ENCODE measurements at regions not wholly inside any gene's neighbourhood (a gene's known extent, or its start where the extent isn't known, plus 50 kb on each side); places are given as distances from the start of the nearest gene placed in this dataset.

DNA sequence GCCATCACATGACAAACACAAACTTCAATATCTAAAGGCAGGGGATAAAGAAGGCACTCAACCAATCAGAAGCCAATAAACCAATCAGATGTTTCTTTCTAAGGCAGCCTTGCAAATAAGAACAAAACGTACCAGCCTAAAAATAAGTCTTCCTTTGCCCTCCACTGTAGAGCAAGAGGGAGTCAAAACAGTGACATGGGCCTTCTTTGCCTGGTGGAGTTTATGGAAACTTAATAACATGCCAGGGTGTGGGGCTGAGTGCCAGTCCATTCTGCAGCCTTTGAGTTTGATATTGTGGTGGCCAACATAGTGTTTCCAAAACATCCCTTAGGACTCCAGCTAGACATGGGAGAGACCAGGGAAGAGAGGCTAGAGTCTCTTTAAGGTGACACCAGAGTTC is 126.1 kb upstream of the NECTIN1 start:
- POLR2A ChIA-PET, result no interaction called here
- DNase-seq (ENCODE audit: low read depth, low spot score) (no peak), FAIRE-seq (no peak)
- H2AFZ ChIP-seq (ENCODE audit: low read depth, low read length), result no peak overlapping the region
- BruUV-seq (replicated peaks), result no TSS peak
- H3K36me3 ChIP-seq (ENCODE audit: control insufficient read depth in 2 of 2, extremely low read depth in 1 of 2, insufficient read depth in 2 of 2, low read length in 2 of 2), result no peaks in the 10 kb centered on the region
- TF ChIP-seq POLR2AphosphoS5 (IDR thresholded peaks at IDR 0.05; ENCODE audit: insufficient read depth, low read depth, low read length) (no peak), POLR2A (IDR thresholded peaks at IDR 0.05; ENCODE audit: low read depth, low read length) (no peak), JUN (IDR thresholded peaks at IDR 0.05; ENCODE audit: borderline replicate concordance, insufficient read depth, insufficient read length, low read depth) (no peak), EZH2 (IDR thresholded peaks at IDR 0.05; ENCODE audit: borderline replicate concordance, low read depth, low read length, severe bottlenecking) (no peak), GATA2 (IDR thresholded peaks at IDR 0.05; ENCODE audit: insufficient read depth, insufficient read length, low read depth, low read length) (no peak), MYC (IDR thresholded peaks at IDR 0.05; ENCODE audit: low read depth, low read length) (no peak), FOS (IDR thresholded peaks at IDR 0.05; ENCODE audit: borderline replicate concordance, insufficient read depth, low read length) (no peak)
- TF ChIP-seq, protein P1, sequence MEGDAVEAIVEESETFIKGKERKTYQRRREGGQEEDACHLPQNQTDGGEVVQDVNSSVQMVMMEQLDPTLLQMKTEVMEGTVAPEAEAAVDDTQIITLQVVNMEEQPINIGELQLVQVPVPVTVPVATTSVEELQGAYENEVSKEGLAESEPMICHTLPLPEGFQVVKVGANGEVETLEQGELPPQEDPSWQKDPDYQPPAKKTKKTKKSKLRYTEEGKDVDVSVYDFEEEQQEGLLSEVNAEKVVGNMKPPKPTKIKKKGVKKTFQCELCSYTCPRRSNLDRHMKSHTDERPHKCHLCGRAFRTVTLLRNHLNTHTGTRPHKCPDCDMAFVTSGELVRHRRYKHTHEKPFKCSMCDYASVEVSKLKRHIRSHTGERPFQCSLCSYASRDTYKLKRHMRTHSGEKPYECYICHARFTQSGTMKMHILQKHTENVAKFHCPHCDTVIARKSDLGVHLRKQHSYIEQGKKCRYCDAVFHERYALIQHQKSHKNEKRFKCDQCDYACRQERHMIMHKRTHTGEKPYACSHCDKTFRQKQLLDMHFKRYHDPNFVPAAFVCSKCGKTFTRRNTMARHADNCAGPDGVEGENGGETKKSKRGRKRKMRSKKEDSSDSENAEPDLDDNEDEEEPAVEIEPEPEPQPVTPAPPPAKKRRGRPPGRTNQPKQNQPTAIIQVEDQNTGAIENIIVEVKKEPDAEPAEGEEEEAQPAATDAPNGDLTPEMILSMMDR (IDR thresholded peaks at IDR 0.05; ENCODE audit: extremely low read depth in 1 of 2, insufficient read depth in 1 of 2, low read depth in 1 of 2, low read length in 2 of 2), result no peak
- TF ChIP-seq, protein P2, sequence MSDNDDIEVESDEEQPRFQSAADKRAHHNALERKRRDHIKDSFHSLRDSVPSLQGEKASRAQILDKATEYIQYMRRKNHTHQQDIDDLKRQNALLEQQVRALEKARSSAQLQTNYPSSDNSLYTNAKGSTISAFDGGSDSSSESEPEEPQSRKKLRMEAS (IDR thresholded peaks at IDR 0.05; ENCODE audit: insufficient read depth, insufficient read length), result no peak
- no peaks in the 10 kb centered on the region for H3K27me3 ChIP-seq (ENCODE audit: control insufficient read depth in 2 of 2, insufficient read depth in 2 of 2, low read length in 2 of 2)
- dilution Hi-C loops (cut with MboI; ENCODE audit: extremely low pct_ligation_motif_present, low sequenced_read_pairs) (no loop called here), intact Hi-C loops (cut with micrococcal nuclease) (no loop called here)
- no peaks in the 10 kb centered on the region for H3K9me3 ChIP-seq (replicated peaks; ENCODE audit: control insufficient read depth, insufficient read depth, low read length)
- CTCF ChIA-PET, result no interaction called here
- no peaks in the 10 kb centered on the region for H3K4me1 ChIP-seq (ENCODE audit: control insufficient read depth, extremely low read depth, insufficient read depth, low read length)
- H3K4me2 ChIP-seq (ENCODE audit: insufficient read depth, low read length), result no peak overlapping the region
- no peaks in the 10 kb centered on the region for H4K20me1 ChIP-seq (replicated peaks; ENCODE audit: control insufficient read depth, extremely low read depth, insufficient read depth, low read length)
- no peaks in the 10 kb centered on the region for H3K9me1 ChIP-seq (replicated peaks; ENCODE audit: control insufficient read depth, extremely low read depth, insufficient read depth, low read length)
- no peak overlapping the region for H3K27ac ChIP-seq (ENCODE audit: insufficient read depth, low read depth, low read length)
- no peak overlapping the region for H3K9ac ChIP-seq (replicated peaks; ENCODE audit: extremely low read depth, insufficient read depth, low read length)
- H3K4me3 ChIP-seq (replicated peaks in 1 of 3; ENCODE audit: insufficient read depth in 1 of 3, low read depth in 1 of 3, low read length in 3 of 3), result no peak overlapping the region
- no peaks in the 10 kb centered on the region for H3K79me2 ChIP-seq (ENCODE audit: control insufficient read depth, insufficient read depth, low read length)

Measured in endothelial cell of umbilical vein (primary cell).